Glomerular visceral epithelial cell (primary cell): ENCODE measurements at regions not wholly inside any gene's neighbourhood (a gene's known extent, or its start where the extent isn't known, plus 50 kb on each side); places are given as distances from the start of the nearest gene placed in this dataset.

Experiments
- DNase-seq: peaks from one replicate; pipeline ENCODE4 v3.0.0-alpha.2; 2016; ENCODE audit errors: extremely low spot score

DNA sequence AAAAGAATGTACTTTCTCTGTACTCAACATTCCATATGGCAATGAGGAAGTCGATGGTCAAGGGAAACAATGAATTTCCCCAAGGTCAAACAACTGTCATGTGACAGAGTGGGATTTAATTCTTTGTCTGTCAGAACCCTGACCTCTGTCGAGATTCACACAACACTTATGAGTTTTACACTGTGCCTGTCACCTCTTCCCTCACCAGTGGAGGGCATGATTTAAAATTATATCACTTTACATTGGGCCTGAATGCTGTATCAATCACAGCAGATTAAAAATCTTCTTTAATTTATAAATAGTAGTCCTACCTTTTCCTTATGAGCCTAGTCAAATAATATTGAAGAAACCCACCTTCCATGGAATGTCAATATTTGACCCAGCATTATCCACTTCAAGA is 276.7 kb downstream of the CDH10 start:
- DNase-seq = no peak

DNA sequence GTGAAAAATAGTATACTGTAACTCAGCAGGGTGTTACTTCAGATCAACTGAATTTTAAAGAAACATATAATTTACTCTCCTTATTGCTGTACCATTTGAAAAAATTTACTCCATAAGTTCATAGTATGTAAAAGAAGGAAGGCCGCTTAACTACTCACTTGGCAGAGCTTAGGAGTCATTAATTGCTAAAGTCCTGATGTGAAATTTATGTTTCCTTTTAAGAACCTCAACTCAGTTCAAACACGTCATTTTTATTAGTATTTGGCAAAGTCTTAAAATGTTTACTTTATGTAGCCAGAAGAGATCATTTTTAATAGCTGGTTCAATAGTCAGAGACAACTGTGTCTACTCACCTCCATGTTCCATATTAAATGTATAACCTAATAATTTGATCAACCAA is 268.6 kb downstream of the CDH10 start:
- no peak for DNase-seq

DNA sequence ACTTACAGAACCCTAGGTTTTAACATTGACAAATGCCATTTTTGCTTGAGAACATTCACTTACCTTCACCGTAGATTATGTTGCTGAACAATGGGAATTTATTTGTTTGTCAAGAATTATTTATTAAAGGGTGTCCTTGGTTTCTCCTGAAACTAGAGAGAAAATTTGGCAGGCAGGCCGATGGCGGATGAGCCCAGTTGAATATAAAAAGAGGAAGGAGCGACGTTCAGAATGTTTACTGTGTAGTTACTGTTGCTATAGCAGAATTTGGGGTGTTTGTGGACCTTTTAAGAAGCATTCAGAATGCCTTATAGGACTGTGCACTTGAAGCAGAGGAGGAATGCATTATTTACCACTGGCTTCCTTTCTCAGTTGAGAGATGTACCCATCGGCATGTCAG is 268.2 kb downstream of the CDH10 start:
- DNase-seq = no peak

DNA sequence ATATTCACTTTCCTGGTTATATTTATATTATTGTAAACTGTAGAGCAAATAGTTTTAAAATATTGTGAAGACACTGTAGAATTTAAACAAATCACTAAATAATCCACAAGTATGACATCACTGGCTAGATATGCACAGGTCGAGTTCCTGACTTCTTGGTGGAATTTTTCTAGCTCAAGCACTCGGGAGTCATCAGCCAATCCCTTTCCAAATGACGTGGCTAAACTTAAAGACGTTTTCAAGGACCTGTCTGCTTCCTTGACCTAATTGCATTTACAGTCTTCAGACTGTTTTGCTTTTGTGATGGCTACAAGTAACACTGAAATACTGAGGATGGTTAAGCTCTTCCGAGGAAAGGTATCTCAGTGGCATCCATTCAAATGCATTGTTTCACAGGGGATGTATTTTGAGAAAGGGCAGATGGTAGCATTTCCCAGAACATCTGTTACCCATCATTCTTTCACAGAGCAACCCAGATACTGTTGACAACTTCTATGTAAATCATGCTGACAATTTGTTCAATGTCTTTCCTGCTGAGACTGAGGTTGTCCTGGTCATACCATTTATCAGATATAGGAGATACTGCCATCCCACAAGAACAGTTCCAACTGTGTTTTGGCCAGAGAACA is 262.8 kb downstream of the CDH10 start:
- DNase-seq = peak; percentile 47

DNA sequence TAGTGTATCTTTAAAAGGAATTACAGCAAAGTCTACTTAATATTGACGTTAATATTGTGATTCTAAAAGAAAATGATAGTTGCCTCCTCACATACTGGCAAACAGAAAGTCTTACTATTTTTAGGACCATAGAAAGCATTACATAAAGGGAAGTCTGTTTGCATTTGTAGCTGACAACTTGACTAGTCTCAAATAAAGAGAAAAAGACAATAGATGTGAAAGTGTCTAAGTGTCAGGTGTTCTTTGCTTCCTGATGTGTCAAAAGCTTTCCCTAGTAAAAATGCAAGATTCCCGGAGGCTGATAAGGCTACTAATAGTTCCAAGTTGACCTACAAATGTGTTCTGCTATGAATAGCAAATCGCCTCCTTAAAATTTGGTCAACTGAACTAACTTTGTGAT is 259.7 kb downstream of the CDH10 start:
- no peak for DNase-seq

DNA sequence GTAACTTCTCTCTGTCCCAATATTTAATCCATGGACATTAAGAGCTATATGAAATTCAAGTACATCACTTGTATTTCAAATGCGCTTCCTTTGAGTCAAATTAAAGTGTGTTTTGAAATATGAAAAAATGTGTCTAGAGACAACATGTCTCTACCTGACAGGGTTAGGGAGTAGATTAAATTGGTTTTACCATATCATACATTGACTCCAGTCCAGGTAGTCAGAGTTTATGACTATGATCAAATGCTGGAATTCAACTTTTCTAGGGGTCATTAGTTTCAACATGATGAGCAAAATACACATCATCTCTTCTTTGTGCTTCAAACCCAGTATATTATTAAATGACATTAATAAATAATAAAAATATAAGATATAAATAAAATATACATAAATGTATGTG is 259.2 kb downstream of the CDH10 start:
- DNase-seq = no peak

DNA sequence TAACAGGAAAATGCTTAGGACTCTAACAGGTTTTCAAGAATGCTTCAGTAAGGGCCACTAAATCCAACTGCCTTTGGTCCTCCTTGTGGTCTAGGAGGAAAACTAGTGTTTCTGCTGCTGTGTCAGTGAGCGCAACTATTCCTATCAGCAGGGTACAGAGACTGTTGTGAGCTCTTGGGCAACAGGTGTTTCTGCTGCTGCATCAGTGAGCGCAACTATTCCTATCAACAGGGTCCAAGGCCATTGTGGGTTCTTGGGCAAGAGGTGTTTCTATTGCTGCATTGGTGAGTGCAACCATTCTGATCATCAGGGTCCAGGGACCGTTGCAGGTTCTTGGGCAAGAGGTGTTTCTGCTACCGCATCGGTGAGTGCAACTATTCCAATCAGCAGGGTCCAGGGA is 256.3 kb downstream of the CDH10 start:
- DNase-seq = no peak

DNA sequence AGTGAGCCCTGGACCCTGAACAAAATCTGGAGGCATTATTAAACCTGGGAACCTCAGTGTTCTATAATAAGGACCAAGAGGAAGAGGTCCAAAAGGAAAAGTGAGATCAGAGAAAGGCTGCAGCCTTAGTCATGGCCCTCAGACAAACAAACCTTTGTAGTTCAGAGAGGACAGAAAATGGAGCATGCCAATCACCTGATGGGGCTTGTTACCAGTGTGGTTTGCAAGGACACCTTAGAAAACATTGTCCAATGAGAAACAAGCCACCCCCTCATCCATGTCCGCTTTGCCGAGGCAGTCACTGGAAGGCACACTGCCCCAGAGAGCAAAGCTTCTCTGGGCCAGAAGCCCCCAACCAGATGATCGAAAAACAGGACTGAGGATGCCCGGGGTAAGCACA is 254.8 kb downstream of the CDH10 start:
- DNase-seq = no peak

DNA sequence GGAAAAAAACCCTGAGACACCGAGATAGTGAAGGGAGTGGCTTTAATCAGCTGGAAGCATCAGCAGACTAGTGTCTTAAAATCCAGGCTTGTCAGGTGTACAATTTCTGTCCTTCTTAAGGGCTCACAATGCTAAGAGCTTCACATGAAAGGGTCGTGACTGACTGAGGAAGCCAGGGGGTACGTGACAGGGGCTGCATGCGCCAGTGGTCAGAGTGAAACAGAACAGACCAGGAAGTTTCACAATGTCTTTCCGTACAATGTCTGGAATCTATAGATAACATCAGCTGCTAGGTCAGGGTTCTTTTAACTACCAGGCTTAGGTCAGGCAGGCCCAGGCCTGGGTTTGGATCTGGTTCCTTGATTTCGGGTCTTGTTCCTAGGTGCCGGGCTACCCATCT is 253.0 kb downstream of the CDH10 start:
- no peak for DNase-seq

DNA sequence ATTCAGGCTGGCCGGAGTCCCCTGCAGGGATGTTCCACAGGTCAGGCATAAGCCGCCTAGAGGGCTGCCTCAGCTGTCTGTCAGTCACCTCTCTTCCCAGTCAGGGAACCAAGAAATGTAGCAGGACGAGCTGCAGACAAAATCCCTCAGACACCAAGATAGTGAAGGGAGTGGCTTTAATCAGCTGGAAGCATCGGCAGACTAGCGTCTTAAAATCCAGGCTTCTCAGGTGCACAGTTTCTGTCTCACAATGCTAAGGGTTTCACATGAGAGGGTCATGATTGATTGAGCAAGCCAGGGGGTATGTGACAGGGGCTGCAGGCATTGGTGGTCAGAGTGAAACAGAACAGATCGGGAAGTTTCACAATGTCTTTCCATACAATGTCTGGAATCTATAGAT is 247.2 kb downstream of the CDH10 start:
- no peak for DNase-seq

DNA sequence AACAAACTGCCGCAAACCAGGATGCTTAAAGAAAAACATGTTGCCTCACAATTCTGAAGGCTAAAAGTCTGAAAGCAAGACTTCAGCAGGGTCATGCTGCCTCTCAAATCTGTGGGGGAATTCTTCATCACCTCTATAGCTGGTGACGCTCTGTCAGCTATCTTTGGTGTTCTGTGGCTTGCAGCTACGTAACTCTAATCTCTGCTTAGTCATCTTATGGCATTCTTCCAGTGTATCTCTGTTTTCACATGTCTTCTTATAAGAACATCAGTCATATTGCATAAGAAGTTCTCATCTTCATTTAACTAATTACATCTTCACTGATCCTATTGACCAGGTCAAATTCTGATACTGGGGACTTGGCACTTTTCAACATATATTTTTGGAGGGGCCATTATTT is 243.0 kb downstream of the CDH10 start:
- DNase-seq = peak; percentile 68

DNA sequence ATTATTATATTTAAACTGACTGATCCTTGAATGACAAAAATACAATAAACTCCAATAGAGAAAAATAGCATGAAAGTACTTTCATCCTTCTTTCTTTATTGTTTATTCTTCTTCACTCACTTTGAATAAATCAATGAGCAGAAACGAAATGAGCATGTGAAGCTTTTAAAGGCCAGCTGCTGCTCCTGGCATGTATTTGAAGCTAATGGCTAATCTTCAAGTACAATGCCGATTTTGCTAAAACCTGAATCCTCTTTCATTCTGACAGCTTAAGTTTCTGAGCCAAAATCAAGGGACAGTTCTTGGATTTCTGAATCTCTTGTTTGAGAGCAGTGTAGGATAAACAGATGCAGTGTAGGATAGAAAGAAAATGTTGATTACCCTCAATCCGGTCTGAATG is 237.3 kb downstream of the CDH10 start:
- no peak for DNase-seq

DNA sequence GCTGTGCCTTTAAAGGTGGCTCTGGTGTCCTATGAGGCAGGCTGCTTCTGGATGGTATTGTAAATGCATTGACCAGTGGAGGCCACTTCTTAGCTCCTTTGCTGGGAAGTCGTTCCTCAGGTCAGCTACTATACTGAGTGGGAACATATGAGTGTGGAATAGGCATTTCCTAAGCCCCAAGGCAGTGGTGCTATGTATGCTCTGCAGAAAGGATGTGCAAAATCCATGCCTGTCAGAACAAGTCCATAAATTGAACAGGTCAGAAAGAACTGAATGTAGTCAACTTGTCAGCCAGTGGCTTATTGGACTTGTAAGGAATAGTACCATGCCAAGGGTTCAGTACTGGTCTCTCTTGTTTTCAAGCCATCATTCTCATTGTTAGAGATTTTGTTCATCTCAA is 216.4 kb downstream of the CDH10 start:
- DNase-seq = no peak

DNA sequence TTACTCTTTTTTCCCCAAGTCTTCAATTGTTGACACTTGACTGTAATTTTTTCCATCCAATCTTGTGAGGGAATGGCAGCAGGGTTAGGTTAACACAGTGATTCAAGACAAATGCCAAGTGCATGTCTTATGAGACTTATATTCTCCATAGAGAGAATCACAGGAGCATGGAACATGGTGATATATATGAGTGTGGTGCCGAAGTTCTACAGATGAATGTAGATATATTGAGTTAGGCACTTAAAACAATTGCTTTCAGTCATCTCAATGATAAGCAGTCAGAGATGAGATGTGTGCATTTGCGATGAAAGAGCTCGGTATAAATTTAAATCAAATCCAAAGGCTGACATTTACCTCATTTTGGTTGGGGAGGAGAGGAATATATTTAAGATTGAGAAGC is 211.2 kb downstream of the CDH10 start:
- DNase-seq = no peak
